ENCODE measurements at regions not wholly inside any gene's neighbourhood (a gene's known extent, or its start where the extent isn't known, plus 50 kb on each side); places are given as distances from the start of the nearest gene placed in this dataset.

- no peak overlapping the region for H3K4me2 ChIP-seq (ENCODE audit: insufficient read depth, insufficient read length, low read length)
- WGBS (ENCODE audit: extremely low coverage, insufficient read length, low lambda C conversion rate), result no CpG with 5 or more reads among the region's 8 CpGs
- H2BK5ac ChIP-seq (ENCODE audit: insufficient read length, low read length), result no peak overlapping the region
- H3K27ac ChIP-seq (ENCODE audit: insufficient read length, low read depth, low read length), result no peak overlapping the region
- H3K9ac ChIP-seq (ENCODE audit: extremely low read depth, insufficient read length, low read length), result no peak overlapping the region
- H3T11ph ChIP-seq (ENCODE audit: low read length), result no peak overlapping the region
- H3K56ac ChIP-seq (ENCODE audit: insufficient read length, low read depth, low read length), result no peak overlapping the region
- no peak overlapping the region for H4K91ac ChIP-seq (ENCODE audit: insufficient read length, low read depth, low read length)
- TF ChIP-seq CTCF (conservative IDR thresholded peaks at IDR 0.05), result no peak
- H3K18ac ChIP-seq (ENCODE audit: insufficient read length, low read depth, low read length), result no peak overlapping the region
- Mint-ChIP-seq H3K4me1 (peaks cover 7% of the 10 kb centered on the region in 2 experiments), H3K36me3 (ENCODE audit: insufficient read depth in 1 of 3, low read depth in 3 of 3) (peaks cover 5 to 33% (median 6%) of the 10 kb centered on the region in 3 experiments), H3K27me3 (ENCODE audit: low read depth) (no peaks in the 10 kb centered on the region; the same call in 1 of the 2 replicates), H3K27ac (no peak overlapping the region; a peak in 1 of 7 replicates), H3K4me3 (no peak overlapping the region), H3K9me3 (peaks cover 20 to 26% of the 10 kb centered on the region in 2 experiments)
- no peak overlapping the region for H2BK15ac ChIP-seq (ENCODE audit: low read depth, low read length)
- no peaks in the 10 kb centered on the region for H3K79me1 ChIP-seq (ENCODE audit: insufficient read depth, low read depth, low read length, poor library complexity, severe bottlenecking)
- H2AFZ ChIP-seq (ENCODE audit: low read length), result no peak overlapping the region
- no peaks in the 10 kb centered on the region for H4K20me1 ChIP-seq (ENCODE audit: control insufficient read depth, insufficient read depth, insufficient read length)
- H3K23me2 ChIP-seq (ENCODE audit: insufficient read length, low read depth, low read length, poor library complexity, severe bottlenecking), result no peaks in the 10 kb centered on the region
- no peaks in the 10 kb centered on the region for H3K79me2 ChIP-seq (ENCODE audit: insufficient read depth, low read length)
- no peak overlapping the region for H2AK5ac ChIP-seq (ENCODE audit: insufficient read length, low read length)
- no peaks in the 10 kb centered on the region for H3K27me3 ChIP-seq (ENCODE audit: insufficient read depth, low read length)
- no peak overlapping the region for H4K5ac ChIP-seq (ENCODE audit: insufficient read length, low read depth, low read length)
- no peak overlapping the region for H4K8ac ChIP-seq (replicated peaks; ENCODE audit: insufficient read length, low read depth, low read length)
- H2BK20ac ChIP-seq (ENCODE audit: low read depth, low read length, poor library complexity, severe bottlenecking), result no peak overlapping the region
- H3K14ac ChIP-seq (ENCODE audit: insufficient read depth, low read length), result no peak overlapping the region
- H3K4me1 ChIP-seq (ENCODE audit: insufficient read depth, low read length), result peaks cover 3% of the 10 kb centered on the region; the same call in 1 of the 2 replicates
- no peak overlapping the region for H2BK120ac ChIP-seq (ENCODE audit: low read depth, low read length, poor library complexity, severe bottlenecking)
- H3K23ac ChIP-seq (ENCODE audit: insufficient read length, low read depth, low read length), result no peak overlapping the region
- no peak for DNase-seq
- no peak overlapping the region for H3K4ac ChIP-seq (ENCODE audit: low read depth, low read length)
- no peak overlapping the region for H2BK12ac ChIP-seq (ENCODE audit: insufficient read length, low read depth, low read length)
- no peaks in the 10 kb centered on the region for H3K9me3 ChIP-seq (ENCODE audit: control insufficient read depth, low read depth, low read length)
These were observed 507.1 kb downstream of the TMEM182 start for GRCh38 chr2:103268841-103269498.
